SK-N-SH (cell line): ENCODE measurements at regions not wholly inside any gene's neighbourhood (a gene's known extent, or its start where the extent isn't known, plus 50 kb on each side); places are given as distances from the start of the nearest gene placed in this dataset.

Experiments
- CHD2 ChIP-seq: fragments of 150-350 bp; IDR thresholded peaks from 2 replicates; pipeline ENCODE4 v1.6.1; 2018; ENCODE audit warnings: low read length; ENCODE audit not compliant: partially characterized antibody
- CTCF ChIP-seq: fragments of 200-600 bp; sonication (generic); IDR thresholded peaks from 2 replicates; pipeline ENCODE4 v1.6.1; 2017; ENCODE audit warnings: antibody characterized with exemption, mild to moderate bottlenecking, moderate library complexity
- ELF1 ChIP-seq: IDR thresholded peaks from 2 replicates; pipeline ENCODE4 v1.4.0; 2012
- EP300 ChIP-seq, 2 experiments: IDR thresholded peaks; 2 replicates each; pipeline versions ENCODE4 v1.4.0 to v1.6.1; 2012; ENCODE audit warnings: borderline replicate concordance in 1 of 2, low read depth in 1 of 2, low read length in 1 of 2
- EZH2phosphoT487 ChIP-seq: fragments of 200-600 bp; sonication (generic); IDR thresholded peaks from 2 replicates; pipeline ENCODE4 v1.6.1; 2017; ENCODE audit warnings: low read depth, mixed run types, mild to moderate bottlenecking, antibody characterized with exemption, moderate library complexity, borderline replicate concordance
- FOSL2 ChIP-seq: IDR thresholded peaks from 2 replicates; pipeline ENCODE4 v1.4.0; 2012; ENCODE audit warnings: low read depth, mild to moderate bottlenecking, moderate library complexity, borderline replicate concordance
- FOXM1 ChIP-seq: IDR thresholded peaks from 2 replicates; pipeline ENCODE4 v1.4.0; 2012; ENCODE audit warnings: low read depth, mild to moderate bottlenecking
- GABPA ChIP-seq: IDR thresholded peaks from 2 replicates; pipeline ENCODE4 v1.4.0; 2012; ENCODE audit warnings: low read depth, mild to moderate bottlenecking
- JUND ChIP-seq: IDR thresholded peaks from 2 replicates; pipeline ENCODE4 v1.4.0; 2012
- MEF2A ChIP-seq: IDR thresholded peaks from 2 replicates; pipeline ENCODE4 v1.4.0; 2012; ENCODE audit warnings: low read depth, borderline replicate concordance
- NFIC ChIP-seq: IDR thresholded peaks from 2 replicates; pipeline ENCODE4 v1.4.0; 2012; ENCODE audit warnings: borderline replicate concordance
- POLR2AphosphoS5 ChIP-seq: IDR thresholded peaks from 2 replicates; pipeline ENCODE4 v1.6.1; 2012; ENCODE audit warnings: low read depth, low read length
- RAD21 ChIP-seq: IDR thresholded peaks from 2 replicates; pipeline ENCODE4 v1.6.1; 2012; ENCODE audit warnings: mild to moderate bottlenecking, low read length
- RCOR1 ChIP-seq: fragments of 150-350 bp; IDR thresholded peaks from 2 replicates; pipeline ENCODE4 v1.6.1; 2017; ENCODE audit warnings: antibody characterized with exemption, low read length
- RXRA ChIP-seq: IDR thresholded peaks from 2 replicates; pipeline ENCODE4 v1.4.0; 2012; ENCODE audit warnings: low read depth, mild to moderate bottlenecking, borderline replicate concordance
- SMC3 ChIP-seq: IDR thresholded peaks from 2 replicates; pipeline ENCODE4 v1.6.1; 2012; ENCODE audit warnings: low read depth, low read length, improper control_type of control experiment
- TEAD4 ChIP-seq: IDR thresholded peaks from 2 replicates; pipeline ENCODE4 v1.4.0; 2012; ENCODE audit warnings: mild to moderate bottlenecking, borderline replicate concordance; ENCODE audit not compliant: insufficient read depth
- USF2 ChIP-seq: fragments of 150-350 bp; IDR thresholded peaks from 2 replicates; pipeline ENCODE4 v1.6.1; 2017; ENCODE audit warnings: antibody characterized with exemption, low read length, low read depth, borderline replicate concordance
- TF ChIP-seq, protein P1 (sequence below): IDR thresholded peaks from 2 replicates; pipeline ENCODE4 v1.6.1; 2012; ENCODE audit warnings: mild to moderate bottlenecking, low read depth, low read length, moderate library complexity

GRCh38 chr5:125232779-125233230 lies 486.4 kb upstream of the ZNF608 start (continued):
- TF ChIP-seq SMC3, result no peak
- no peak for TF ChIP-seq EZH2phosphoT487
- TF ChIP-seq CTCF, result no peak
- TF ChIP-seq FOXM1, result peak; percentile 97
- peak; percentile 64 for TF ChIP-seq CHD2
- peak; percentile 97 for TF ChIP-seq RCOR1
- peak; percentile 46; the same call in 1 of the 2 replicates for TF ChIP-seq RAD21
- peak; percentile 98 for TF ChIP-seq TEAD4
- no peak for TF ChIP-seq USF2
- TF ChIP-seq JUND, result peak; percentile 98
- peak; percentile 99 for TF ChIP-seq EP300 (IDR thresholded peaks at IDR 0.05; ENCODE audit: borderline replicate concordance in 1 of 2, low read depth in 1 of 2, low read length in 1 of 2)
- peak; percentile 34; the same call in 1 of the 2 replicates for TF ChIP-seq ELF1
- TF ChIP-seq RXRA, result peak; percentile 86
- TF ChIP-seq MEF2A, result peak; percentile 78; the same call in 1 of the 2 replicates
- peak; percentile 99 for TF ChIP-seq POLR2AphosphoS5
- TF ChIP-seq GABPA, result no peak; the same call in 1 of the 2 replicates
- TF ChIP-seq NFIC, result peak; percentile 98
- TF ChIP-seq, protein P1, sequence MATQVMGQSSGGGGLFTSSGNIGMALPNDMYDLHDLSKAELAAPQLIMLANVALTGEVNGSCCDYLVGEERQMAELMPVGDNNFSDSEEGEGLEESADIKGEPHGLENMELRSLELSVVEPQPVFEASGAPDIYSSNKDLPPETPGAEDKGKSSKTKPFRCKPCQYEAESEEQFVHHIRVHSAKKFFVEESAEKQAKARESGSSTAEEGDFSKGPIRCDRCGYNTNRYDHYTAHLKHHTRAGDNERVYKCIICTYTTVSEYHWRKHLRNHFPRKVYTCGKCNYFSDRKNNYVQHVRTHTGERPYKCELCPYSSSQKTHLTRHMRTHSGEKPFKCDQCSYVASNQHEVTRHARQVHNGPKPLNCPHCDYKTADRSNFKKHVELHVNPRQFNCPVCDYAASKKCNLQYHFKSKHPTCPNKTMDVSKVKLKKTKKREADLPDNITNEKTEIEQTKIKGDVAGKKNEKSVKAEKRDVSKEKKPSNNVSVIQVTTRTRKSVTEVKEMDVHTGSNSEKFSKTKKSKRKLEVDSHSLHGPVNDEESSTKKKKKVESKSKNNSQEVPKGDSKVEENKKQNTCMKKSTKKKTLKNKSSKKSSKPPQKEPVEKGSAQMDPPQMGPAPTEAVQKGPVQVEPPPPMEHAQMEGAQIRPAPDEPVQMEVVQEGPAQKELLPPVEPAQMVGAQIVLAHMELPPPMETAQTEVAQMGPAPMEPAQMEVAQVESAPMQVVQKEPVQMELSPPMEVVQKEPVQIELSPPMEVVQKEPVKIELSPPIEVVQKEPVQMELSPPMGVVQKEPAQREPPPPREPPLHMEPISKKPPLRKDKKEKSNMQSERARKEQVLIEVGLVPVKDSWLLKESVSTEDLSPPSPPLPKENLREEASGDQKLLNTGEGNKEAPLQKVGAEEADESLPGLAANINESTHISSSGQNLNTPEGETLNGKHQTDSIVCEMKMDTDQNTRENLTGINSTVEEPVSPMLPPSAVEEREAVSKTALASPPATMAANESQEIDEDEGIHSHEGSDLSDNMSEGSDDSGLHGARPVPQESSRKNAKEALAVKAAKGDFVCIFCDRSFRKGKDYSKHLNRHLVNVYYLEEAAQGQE, result no peak
- peak; percentile 94 for TF ChIP-seq FOSL2
